ENCODE measurements at regions not wholly inside any gene's neighbourhood (a gene's known extent, or its start where the extent isn't known, plus 50 kb on each side); places are given as distances from the start of the nearest gene placed in this dataset.

GRCh38 chr10:123357421-123357930 lies 203.3 kb downstream of the BUB3 start:
- TF ChIP-seq POLR2AphosphoS5 (IDR thresholded peaks at IDR 0.05) (no peak), EP300 (IDR thresholded peaks at IDR 0.05) (no peak)
